KOPT-K1 (cell line): ENCODE measurements at regions not wholly inside any gene's neighbourhood (a gene's known extent, or its start where the extent isn't known, plus 50 kb on each side); places are given as distances from the start of the nearest gene placed in this dataset.
"Not testable (repeated sequence)": the region's sequence is repeated elsewhere in the genome, so short reads cannot be mapped to it uniquely, and the experiment has no call there.

Source experiments
- H3K27ac ChIP-seq: fragments of 200-600 bp; sonication (generic); 2 replicates; pipeline ENCODE4 v1.5.1; 2016; ENCODE audit warnings: antibody characterized with exemption, mild to moderate bottlenecking, low read depth, low read length; ENCODE audit not compliant: poor library complexity, severe bottlenecking
- H3K36me3 ChIP-seq: fragments of 200-600 bp; sonication (generic); 2 replicates; pipeline ENCODE4 v1.5.1; 2017; ENCODE audit warnings: antibody characterized with exemption, mild to moderate bottlenecking, low read length, moderate library complexity; ENCODE audit not compliant: insufficient read depth
- H3K9me3 ChIP-seq: fragments of 200-600 bp; sonication (generic); 2 replicates; pipeline ENCODE4 v1.5.1; 2017; ENCODE audit warnings: antibody characterized with exemption, low read length, mild to moderate bottlenecking; ENCODE audit not compliant: insufficient read depth, poor library complexity, severe bottlenecking

GRCh38 chr3:94345101-94345500 lies 282.2 kb downstream of the NSUN3 start:
- Histone ChIP-seq H3K36me3 (no peaks in the 10 kb centered on the region), H3K27ac (no peak overlapping the region), H3K9me3 (no peaks in the 10 kb centered on the region)

DNA sequence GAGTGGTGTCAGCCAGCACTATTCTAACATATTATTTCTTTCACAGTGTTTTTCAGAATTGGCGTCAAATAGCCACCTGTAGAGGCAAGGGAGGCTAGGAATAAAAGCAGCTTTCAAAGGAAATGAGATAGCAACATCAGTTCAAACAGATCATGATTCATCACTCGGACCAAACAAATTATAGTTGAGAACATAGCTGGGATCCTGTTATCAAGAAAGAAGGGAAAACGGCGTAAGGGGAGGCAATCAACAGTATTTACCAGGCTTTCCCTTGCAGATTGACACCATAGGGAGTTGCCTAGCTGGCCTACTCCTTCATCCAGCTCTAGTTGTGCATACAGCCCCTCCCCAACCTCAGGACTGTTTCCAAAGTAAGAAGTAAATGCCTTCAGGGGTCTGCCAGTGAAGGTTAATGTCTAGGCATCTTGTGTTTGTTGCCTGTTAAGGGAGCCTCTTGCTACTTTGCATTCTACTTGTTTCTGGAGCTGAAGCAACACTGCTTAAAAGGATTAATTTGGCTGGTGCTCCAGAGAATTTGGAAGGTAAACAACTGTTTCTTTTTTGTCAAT lies 286.5 kb downstream of the NSUN3 start:
- H3K36me3 ChIP-seq, result no peaks in the 10 kb centered on the region
- H3K9me3 ChIP-seq, result no peaks in the 10 kb centered on the region
- H3K27ac ChIP-seq, result no peak overlapping the region

- no peak overlapping the region for H3K27ac ChIP-seq
- no peaks in the 10 kb centered on the region for H3K9me3 ChIP-seq
Observed at GRCh38 chr3:94356581-94356980, 293.7 kb downstream of the NSUN3 start.

GRCh38 chr3:94359996-94360395 lies 297.1 kb downstream of the NSUN3 start:
- Histone ChIP-seq H3K36me3 (no peaks in the 10 kb centered on the region), H3K9me3 (no peaks in the 10 kb centered on the region), H3K27ac (no peak overlapping the region)

More at GRCh38 chr3:94356581-94356980, 293.7 kb downstream of the NSUN3 start:
- no peaks in the 10 kb centered on the region for H3K36me3 ChIP-seq

DNA sequence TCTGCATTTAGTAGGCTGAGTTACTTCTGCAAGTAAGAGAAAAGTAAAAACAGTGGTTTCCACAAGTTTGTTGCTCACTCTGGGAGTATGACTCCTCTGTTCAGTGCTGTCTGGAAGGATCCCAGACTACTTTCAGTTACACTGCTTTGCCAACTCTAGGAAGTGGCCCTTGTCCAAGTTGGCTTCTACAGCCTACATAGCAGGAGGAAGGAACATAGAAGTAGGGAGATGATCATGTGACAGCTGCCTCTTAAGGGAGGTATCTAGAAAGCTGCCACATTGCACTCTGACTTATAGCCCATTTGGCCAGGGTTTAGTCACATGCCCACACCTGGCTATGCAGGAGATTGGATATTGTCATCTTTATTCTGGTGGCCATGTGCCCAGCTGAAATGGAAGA lies 298.1 kb downstream of the NSUN3 start:
- Histone ChIP-seq H3K9me3 (no peaks in the 10 kb centered on the region), H3K36me3 (no peaks in the 10 kb centered on the region), H3K27ac (no peak overlapping the region)

GRCh38 chr3:94362393-94362792 lies 299.5 kb downstream of the NSUN3 start:
- Histone ChIP-seq H3K9me3 (no peaks in the 10 kb centered on the region), H3K27ac (no peak overlapping the region)

DNA sequence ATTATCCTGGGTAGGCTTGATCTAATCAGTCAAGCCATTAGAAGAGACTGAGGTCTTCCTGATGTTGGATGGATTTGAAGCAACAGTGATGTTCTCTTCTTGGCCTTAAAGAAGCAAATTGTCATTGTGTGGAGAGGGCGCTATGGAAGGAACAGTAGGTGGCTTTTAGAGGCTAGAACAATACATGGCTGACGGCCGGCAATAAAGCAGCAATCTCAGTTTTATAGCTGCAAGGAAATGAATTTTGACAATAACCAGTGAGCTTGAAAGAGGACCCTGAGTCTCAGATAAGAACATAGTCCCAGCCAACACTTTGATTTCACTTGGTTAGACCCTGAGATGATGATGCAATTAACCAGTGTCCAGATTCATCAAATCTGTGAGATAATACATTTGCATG lies 302.1 kb downstream of the NSUN3 start:
- Histone ChIP-seq H3K9me3 (no peaks in the 10 kb centered on the region), H3K27ac (no peak overlapping the region), H3K36me3 (no peaks in the 10 kb centered on the region)

More at GRCh38 chr3:94362393-94362792, 299.5 kb downstream of the NSUN3 start:
- no peaks in the 10 kb centered on the region for H3K36me3 ChIP-seq

DNA sequence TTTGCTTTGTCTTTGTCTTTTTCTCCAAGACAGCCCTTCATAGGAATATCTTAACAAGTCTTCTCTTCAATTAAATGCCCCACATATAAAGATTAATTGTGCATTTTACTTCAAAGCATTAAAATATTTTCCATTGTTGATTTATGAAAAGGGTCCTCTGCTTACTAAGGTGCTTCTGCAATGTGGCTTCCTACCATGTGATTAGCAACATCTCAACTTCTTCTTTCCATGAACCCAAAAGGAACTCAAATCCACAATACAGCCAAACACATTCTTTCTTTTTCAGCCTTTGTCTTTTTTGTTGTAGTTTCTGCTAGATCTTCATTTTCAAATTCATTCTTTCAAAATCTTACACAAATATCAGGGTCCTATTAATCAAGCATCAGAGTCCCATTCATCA lies 309.2 kb downstream of the NSUN3 start:
- Histone ChIP-seq H3K27ac (no peak overlapping the region), H3K36me3 (no peaks in the 10 kb centered on the region), H3K9me3 (no peaks in the 10 kb centered on the region)

GRCh38 chr3:94373456-94373855 lies 310.6 kb downstream of the NSUN3 start:
- H3K27ac ChIP-seq, result no peak overlapping the region
- H3K36me3 ChIP-seq, result no peaks in the 10 kb centered on the region
- no peaks in the 10 kb centered on the region for H3K9me3 ChIP-seq

DNA sequence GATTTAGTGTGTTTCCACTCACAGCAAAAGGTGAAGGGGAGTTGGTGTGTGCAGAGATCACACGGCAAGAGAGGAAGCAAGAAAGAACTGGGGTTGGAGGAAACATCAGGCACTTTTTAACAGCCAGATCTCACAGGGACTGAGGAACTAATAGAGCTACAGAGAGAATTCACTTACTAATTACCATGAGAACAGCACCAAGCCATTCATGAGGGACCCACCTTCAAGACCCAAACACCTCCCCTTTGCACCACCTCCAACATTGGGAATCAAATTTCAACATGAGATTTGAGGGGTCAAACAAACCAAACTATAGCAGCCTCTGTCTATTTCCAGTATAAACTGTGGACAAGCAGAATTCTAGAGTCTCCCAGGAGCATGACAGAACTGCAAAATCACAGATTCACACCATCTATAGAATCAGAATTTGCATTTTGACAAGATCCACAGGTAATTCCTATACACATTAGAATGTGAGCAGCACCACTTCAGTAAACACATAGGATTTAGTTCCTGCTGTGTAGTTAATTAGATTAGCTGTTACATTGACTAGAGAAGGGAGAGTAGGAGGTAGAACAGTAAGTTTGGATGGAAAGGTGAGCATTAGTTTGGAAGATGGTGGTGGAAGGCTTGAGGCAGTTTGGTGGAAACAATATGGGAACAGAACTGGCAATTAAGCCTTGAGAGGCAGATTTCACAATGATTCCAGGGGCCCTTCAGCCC lies 311.7 kb downstream of the NSUN3 start:
- H3K27ac ChIP-seq, result no peak overlapping the region
- no peaks in the 10 kb centered on the region for H3K9me3 ChIP-seq
- H3K36me3 ChIP-seq, result no peaks in the 10 kb centered on the region

- not testable (repeated sequence) for H3K36me3 ChIP-seq, H3K27ac ChIP-seq, H3K9me3 ChIP-seq
Observed at GRCh38 chr3:94377123-94377696, 314.3 kb downstream of the NSUN3 start.

DNA sequence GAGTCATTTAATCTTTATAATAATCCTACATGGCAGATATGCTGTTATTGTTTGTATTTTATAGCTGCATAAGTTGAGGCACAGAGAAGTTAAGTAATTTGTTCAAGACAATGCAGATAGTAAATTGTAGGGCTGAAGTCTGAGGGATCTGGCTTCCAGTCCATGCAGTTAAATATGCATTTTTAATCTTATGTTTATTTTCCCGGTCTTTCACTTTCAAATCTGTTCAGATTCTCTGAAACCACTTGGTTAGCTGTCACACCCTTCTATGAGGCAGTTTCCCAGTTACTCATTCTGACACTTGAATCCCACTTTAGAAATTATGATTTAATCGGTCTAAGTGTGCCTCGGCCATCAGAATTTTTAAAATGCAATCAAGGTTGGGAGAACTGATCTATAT lies 315.0 kb downstream of the NSUN3 start:
- not testable (repeated sequence) for H3K27ac ChIP-seq, H3K9me3 ChIP-seq, H3K36me3 ChIP-seq

GRCh38 chr3:94378322-94378721 lies 315.5 kb downstream of the NSUN3 start:
- no peak overlapping the region for H3K27ac ChIP-seq
- no peaks in the 10 kb centered on the region for H3K9me3 ChIP-seq
- no peaks in the 10 kb centered on the region for H3K36me3 ChIP-seq

DNA sequence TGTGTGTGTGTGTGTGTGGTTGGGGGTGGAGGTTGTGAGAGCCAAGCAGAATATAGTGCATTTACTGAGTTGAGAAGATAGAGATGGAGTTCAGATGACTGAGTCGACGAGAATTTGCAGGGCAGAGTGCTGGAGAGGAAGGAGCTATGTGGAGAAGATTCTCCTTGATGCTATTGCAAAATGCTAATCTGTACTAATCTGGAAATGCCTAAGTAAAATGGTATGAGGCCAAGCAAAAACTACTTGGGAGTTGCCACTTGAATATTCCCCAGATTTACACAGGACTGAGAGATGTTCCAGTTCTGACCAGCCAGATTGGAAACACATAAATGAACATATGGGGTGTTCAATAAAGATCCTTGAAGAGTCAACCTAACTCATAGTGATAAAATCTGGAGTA lies 316.4 kb downstream of the NSUN3 start:
- no peaks in the 10 kb centered on the region for H3K9me3 ChIP-seq
- no peak overlapping the region for H3K27ac ChIP-seq
- H3K36me3 ChIP-seq, result no peaks in the 10 kb centered on the region

GRCh38 chr3:94394885-94395284 lies 332.0 kb downstream of the NSUN3 start:
- H3K36me3 ChIP-seq, result no peaks in the 10 kb centered on the region
- no peak overlapping the region for H3K27ac ChIP-seq
- no peaks in the 10 kb centered on the region for H3K9me3 ChIP-seq

GRCh38 chr3:94395851-94396250 lies 333.0 kb downstream of the NSUN3 start:
- Histone ChIP-seq H3K27ac (no peak overlapping the region), H3K9me3 (no peaks in the 10 kb centered on the region), H3K36me3 (no peaks in the 10 kb centered on the region)
